HepG2 (cell line): ENCODE measurements at regions not wholly inside any gene's neighbourhood (a gene's known extent, or its start where the extent isn't known, plus 50 kb on each side); places are given as distances from the start of the nearest gene placed in this dataset.

Experiments used
- ATAC-seq: fragments of 200-7000 bp; cut with Tn5 transposase; 3 replicates; pipeline ENCODE4 v1.9.1; 2020; ENCODE audit warnings: mild to moderate bottlenecking, moderate library complexity
- BruUV-seq: library from RNA; stranded (reverse); fragments of 400-500 nt; replicated peaks from 2 replicates; lab custom pipeline; 2021; lab: Mats Ljungman, UMichigan
- CTCF ChIA-PET: fragments of 300-600 bp; formaldehyde crosslinking; extraction: SDS; loops from one replicate; lab custom pipeline; 2021; ENCODE audit warnings: low total read pairs, inconsistent platforms, low intra/inter-chr PET ratio; lab: Yijun Ruan, JAX
- POLR2A ChIA-PET: fragments of 350-600 bp; sonication (Branson Sonifier 250); formaldehyde crosslinking; loops from one replicate; lab custom pipeline; 2020; ENCODE audit warnings: antibody characterized with exemption, inconsistent platforms; lab: Yijun Ruan, JAX
- DNase-seq: peaks from one replicate; pipeline ENCODE4 v3.0.0-alpha.2; 2015; ENCODE audit warnings: low spot score
- FAIRE-seq: peaks from 3 replicates; lab custom pipeline; 2011; peaks lifted over from hg19 to GRCh38; lab: Jason Lieb, UNC
- H2AFZ ChIP-seq: one replicate; pipeline ENCODE4 v1.6.1; 2011; ENCODE audit warnings: low read length, inconsistent platforms
- H3K27ac ChIP-seq: fragments of 300-600 bp; 3 replicates; pipeline ENCODE4 v1.8.0; 2011; ENCODE audit warnings: mixed run types, mild to moderate bottlenecking, mixed read lengths, low read length, inconsistent platforms; ENCODE audit not compliant: insufficient read depth; ENCODE audit errors: extremely low read length
- H3K27me3 ChIP-seq, 2 experiments: fragments of 200-600 bp in 1 of 2; 2 replicates in 1 of 2; 3 replicates in 1 of 2; pipeline versions ENCODE4 v1.6.0 to v1.8.0; 2011; ENCODE audit warnings: low read length in 2 of 2, mild to moderate bottlenecking in 2 of 2, moderate library complexity in 2 of 2, inconsistent platforms in 1 of 2; ENCODE audit not compliant: insufficient read depth in 2 of 2, control insufficient read depth in 1 of 2
- H3K36me3 ChIP-seq, 2 experiments: fragments of 200-600 bp in 1 of 2; replicated peaks in 1 of 2; 2 replicates in 1 of 2; 3 replicates in 1 of 2; pipeline versions ENCODE4 v1.5.1 to v1.8.0; 2011; ENCODE audit warnings: low read length in 2 of 2, inconsistent platforms in 1 of 2; ENCODE audit not compliant: insufficient read depth in 2 of 2, control insufficient read depth in 1 of 2
- H3K4me1 ChIP-seq: 2 replicates; pipeline ENCODE4 v1.5.1; 2012; ENCODE audit warnings: low read length, inconsistent platforms; ENCODE audit not compliant: insufficient read depth
- H3K4me2 ChIP-seq: 2 replicates; pipeline ENCODE4 v1.6.0; 2011; ENCODE audit warnings: low read depth, low read length, inconsistent platforms
- H3K4me3 ChIP-seq, 3 experiments: fragments of 200-600 bp in 1 of 3; sonication (generic), shearing (Covaris generic) in 1 of 3; replicated peaks in 1 of 3; 2 replicates each; pipeline ENCODE4 v1.5.1; 2011 to 2016; ENCODE audit warnings: low read length in 3 of 3, inconsistent platforms in 2 of 3, low read depth in 2 of 3, mild to moderate bottlenecking in 2 of 3, control low read depth in 1 of 3, mixed read lengths in 1 of 3; ENCODE audit not compliant: insufficient read depth in 1 of 3
- H3K79me2 ChIP-seq: one replicate; pipeline ENCODE4 v1.6.1; 2011; ENCODE audit warnings: low read length, inconsistent platforms; ENCODE audit not compliant: insufficient read depth
- H3K9ac ChIP-seq: 2 replicates; pipeline ENCODE4 v1.6.0; 2011; ENCODE audit warnings: mild to moderate bottlenecking, low read depth, low read length, inconsistent platforms; ENCODE audit not compliant: insufficient read depth
- H3K9me3 ChIP-seq: 2 replicates; pipeline ENCODE4 v1.5.1; 2012; ENCODE audit warnings: mild to moderate bottlenecking, low read length
- H4K20me1 ChIP-seq: 2 replicates; pipeline ENCODE4 v1.6.0; 2011; ENCODE audit warnings: inconsistent platforms, mild to moderate bottlenecking, low read length, moderate library complexity; ENCODE audit not compliant: insufficient read depth
- HINFP ChIP-seq: sonication (generic); formaldehyde crosslinking; IDR thresholded peaks from 2 replicates; pipeline ENCODE4 v1.4.0; 2020; ENCODE audit warnings: low read depth, mild to moderate bottlenecking, missing genetic modification reagents
- MAX ChIP-seq: IDR thresholded peaks from 2 replicates; pipeline ENCODE4 v1.6.1; 2012; ENCODE audit warnings: inconsistent platforms
- SIN3B ChIP-seq: fragments of 150-350 bp; IDR thresholded peaks from 2 replicates; pipeline ENCODE4 v1.6.1; 2014; ENCODE audit warnings: low read length
- USF2 ChIP-seq, 2 experiments: sonication (generic) in 1 of 2; formaldehyde crosslinking in 1 of 2; IDR thresholded peaks; 2 replicates each; pipeline versions ENCODE4 v1.5.1 to v1.6.1; 2011 to 2020; ENCODE audit warnings: borderline replicate concordance in 1 of 2, low read depth in 1 of 2, low read length in 1 of 2, mild to moderate bottlenecking in 1 of 2, missing genetic modification reagents in 1 of 2, moderate library complexity in 1 of 2
- ZKSCAN5 ChIP-seq: sonication (generic); formaldehyde crosslinking; IDR thresholded peaks from 2 replicates; pipeline ENCODE4 v1.5.1; 2020; ENCODE audit warnings: mild to moderate bottlenecking, missing genetic modification reagents
- ZNF232 ChIP-seq: sonication (generic); formaldehyde crosslinking; IDR thresholded peaks from 2 replicates; pipeline ENCODE4 v1.4.0; 2020; ENCODE audit warnings: missing genetic modification reagents, borderline replicate concordance
- ZNF773 ChIP-seq: sonication (generic); formaldehyde crosslinking; IDR thresholded peaks from 2 replicates; pipeline ENCODE4 v1.4.0; 2020; ENCODE audit warnings: missing genetic modification reagents, borderline replicate concordance
- WGBS: methylation state at CpG from one replicate; pipeline ENCODE4 v1.1.6; 2017; ENCODE audit warnings: low lambda C conversion rate; 5-methylcytosine and 5-hydroxymethylcytosine counted together
- in situ Hi-C: cut with HindIII; loops from 2 replicates; pipeline ENCODE4 v1.10.0; 2017; ENCODE audit warnings: low pct_unique_long_range_greater_than_20kb; ENCODE audit not compliant: extremely low pct_ligation_motif_present
- intact Hi-C: fragments of 100-400 bp; cut with micrococcal nuclease; formaldehyde crosslinking; loops from one replicate; pipeline ENCODE4 v1.10.0; 2022; ENCODE audit not compliant: unreplicated experiment

GRCh38 chr3:106129939-106130338 is 261.1 kb upstream of the CBLB start:
- BruUV-seq, result no TSS peak
- Histone ChIP-seq H4K20me1 (no peaks in the 10 kb centered on the region), H3K27ac (no peak overlapping the region), H3K27me3 (no peaks in the 10 kb centered on the region), H3K9me3 (no peaks in the 10 kb centered on the region), H3K9ac (no peak overlapping the region), H3K36me3 (no peaks in the 10 kb centered on the region), H3K4me1 (no peaks in the 10 kb centered on the region), H3K4me2 (no peak overlapping the region), H2AFZ (no peak overlapping the region)
- 1% methylated on average over 2 of the region's 2 CpGs for WGBS
- ATAC-seq (no peak), FAIRE-seq (no peak)
- CTCF ChIA-PET, result no interaction called here
- in situ Hi-C loops, result no loop called here
- POLR2A ChIA-PET, result no interaction called here
- TF ChIP-seq SIN3B, result no peak
- TF ChIP-seq HINFP (CRISPR knock-in tag), result no peak
- TF ChIP-seq ZNF232, result no peak
- TF ChIP-seq ZNF773 (CRISPR knock-in tag), result no peak
- TF ChIP-seq ZKSCAN5 (CRISPR knock-in tag), result no peak
- no peak for TF ChIP-seq USF2 (IDR thresholded peaks at IDR 0.05; ENCODE audit: low read depth, low read length)
- no peak for TF ChIP-seq USF2 (CRISPR knock-in tag; IDR thresholded peaks at IDR 0.05; ENCODE audit: borderline replicate concordance)
- no peak for TF ChIP-seq MAX
- TF ChIP-seq, all 625 proteins: peak for 0
- no peak for DNase-seq
- Histone ChIP-seq H3K4me3 (no peak overlapping the region), H3K79me2 (no peaks in the 10 kb centered on the region)
- intact Hi-C loops, result no loop called here
